Dendritic cell treated with granulocyte-macrophage colony-stimulating factor and Interleukin-4, amounts not matched to agents 40 ng/mL and 50 ng/mL, for 4 days (primary cell): ENCODE measurements at regions not wholly inside any gene's neighbourhood (a gene's known extent, or its start where the extent isn't known, plus 50 kb on each side); places are given as distances from the start of the nearest gene placed in this dataset.
"Not testable (repeated sequence)": the region's sequence is repeated elsewhere in the genome, so short reads cannot be mapped to it uniquely, and the experiment has no call there.

ENCODE experiments used
- H3K27ac Mint-ChIP-seq: one replicate; pipeline ENCODE4 v1.8.0; 2022; ENCODE audit warnings: mild to moderate bottlenecking, mixed read lengths
- H3K27me3 Mint-ChIP-seq: one replicate; pipeline ENCODE4 v1.8.0; 2022; ENCODE audit warnings: mild to moderate bottlenecking, mixed read lengths
- H3K36me3 Mint-ChIP-seq: one replicate; pipeline ENCODE4 v1.8.0; 2022; ENCODE audit warnings: low read depth, mixed read lengths
- H3K4me1 Mint-ChIP-seq: one replicate; pipeline ENCODE4 v1.8.0; 2022; ENCODE audit warnings: low read depth, mixed read lengths
- H3K4me3 Mint-ChIP-seq: one replicate; pipeline ENCODE4 v1.8.0; 2022; ENCODE audit warnings: mild to moderate bottlenecking, moderate library complexity, mixed read lengths
- H3K9me3 Mint-ChIP-seq: one replicate; pipeline ENCODE4 v1.8.0; 2022; ENCODE audit warnings: mixed read lengths
- intact Hi-C: fragments of 100-400 bp; cut with micrococcal nuclease; formaldehyde crosslinking; loops from one replicate; pipeline ENCODE4 v1.15.0; 2022

DNA sequence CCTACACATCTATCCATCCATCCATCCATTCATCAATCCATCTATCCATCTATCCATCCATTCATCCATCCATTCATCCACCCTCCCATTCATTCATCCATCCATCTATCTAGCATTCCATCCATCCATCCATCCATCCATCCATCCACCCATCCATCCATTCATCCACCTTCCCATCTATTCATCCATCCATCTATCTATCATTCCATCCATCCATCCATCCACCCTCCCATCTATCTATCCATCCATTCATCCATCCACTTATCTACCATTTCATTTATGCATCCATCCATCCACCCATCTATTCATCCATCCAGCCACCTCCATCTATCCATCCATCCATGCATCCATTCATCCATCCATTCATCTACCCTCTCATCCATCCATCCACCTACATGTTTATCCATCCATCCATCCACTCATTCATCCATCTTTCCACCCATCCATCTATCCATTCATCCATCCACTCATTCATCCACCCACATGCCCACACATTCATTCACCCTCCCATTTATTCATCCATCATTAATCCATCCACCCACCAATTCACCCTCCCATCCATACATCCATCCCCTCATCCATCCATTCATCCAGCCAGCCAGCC lies 258.5 kb downstream of the CRLF2 start:
- no peak overlapping the region for H3K4me3 Mint-ChIP-seq
- no peaks in the 10 kb centered on the region for H3K36me3 Mint-ChIP-seq
- H3K4me1 Mint-ChIP-seq: no peaks in the 10 kb centered on the region
- intact Hi-C loops: no loop called here
- no peaks in the 10 kb centered on the region for H3K9me3 Mint-ChIP-seq
- no peaks in the 10 kb centered on the region for H3K27me3 Mint-ChIP-seq
- H3K27ac Mint-ChIP-seq: no peak overlapping the region

DNA sequence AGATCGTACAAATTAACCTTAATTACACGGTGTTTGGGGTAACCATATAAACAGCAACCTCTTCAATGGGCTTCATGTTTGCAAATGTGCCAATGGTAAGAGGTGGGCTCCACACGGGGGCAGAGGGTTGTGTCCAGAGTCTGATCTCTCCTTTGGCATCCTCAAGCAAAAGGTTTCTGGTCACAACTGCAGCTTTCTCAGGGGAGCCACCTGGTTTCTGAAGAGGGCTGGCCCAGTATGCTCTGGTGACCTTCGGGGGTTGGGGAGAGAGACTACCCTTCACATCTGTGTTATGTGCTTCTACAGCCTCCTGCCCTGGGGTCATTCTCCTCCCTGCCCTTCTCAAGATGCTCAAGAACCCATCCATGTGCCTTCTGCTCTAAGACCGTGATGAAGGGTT lies 259.6 kb downstream of the CRLF2 start:
- no peaks in the 10 kb centered on the region for H3K9me3 Mint-ChIP-seq
- no peak overlapping the region for H3K27ac Mint-ChIP-seq
- intact Hi-C loops: no loop called here
- no peak overlapping the region for H3K4me3 Mint-ChIP-seq
- no peaks in the 10 kb centered on the region for H3K27me3 Mint-ChIP-seq
- no peaks in the 10 kb centered on the region for H3K4me1 Mint-ChIP-seq
- no peaks in the 10 kb centered on the region for H3K36me3 Mint-ChIP-seq

DNA sequence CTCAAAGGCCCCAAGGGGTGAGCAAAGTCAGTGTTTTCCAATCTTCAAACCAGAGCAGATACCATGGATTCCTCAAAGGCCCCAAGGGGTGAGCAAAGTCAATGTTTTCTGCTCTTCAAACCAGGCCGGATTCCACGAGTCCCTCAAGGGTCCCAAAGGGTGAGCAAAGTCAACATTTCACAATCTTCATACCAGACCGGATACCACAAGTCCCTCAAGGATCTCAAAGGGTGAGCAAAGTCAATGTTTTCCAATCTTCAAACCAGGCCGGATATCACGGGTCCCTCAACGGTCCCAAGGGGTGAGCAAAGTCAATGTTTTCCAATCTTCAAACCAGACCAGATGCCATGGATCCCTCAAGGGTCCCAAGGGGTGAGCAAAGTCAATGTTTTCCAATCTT lies 265.2 kb downstream of the CRLF2 start:
- H3K27me3 Mint-ChIP-seq, H3K4me1 Mint-ChIP-seq, H3K9me3 Mint-ChIP-seq, H3K27ac Mint-ChIP-seq, H3K36me3 Mint-ChIP-seq, H3K4me3 Mint-ChIP-seq, intact Hi-C loops: not testable (repeated sequence)

DNA sequence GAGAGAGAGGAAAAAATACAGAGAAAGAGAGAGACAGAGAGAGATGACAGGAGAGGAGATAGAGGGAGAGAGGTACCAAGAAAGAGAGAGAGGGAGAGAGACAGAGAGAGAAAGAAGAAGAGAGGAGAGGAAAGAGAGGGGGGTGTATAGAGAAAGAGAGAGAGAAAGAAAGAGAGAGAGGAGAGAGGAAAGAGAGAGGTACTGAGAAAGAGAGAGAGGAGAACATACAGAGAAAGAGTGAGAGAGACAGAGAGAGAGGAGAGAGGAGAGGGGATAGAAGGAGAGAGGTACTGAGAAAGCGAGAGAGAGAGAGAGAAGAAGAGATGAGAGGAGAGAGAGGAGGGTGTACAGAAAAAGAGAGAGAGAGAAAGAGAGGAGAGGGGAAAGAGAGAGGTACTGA lies 269.4 kb downstream of the CRLF2 start:
- H3K36me3 Mint-ChIP-seq: no peaks in the 10 kb centered on the region
- no peaks in the 10 kb centered on the region for H3K9me3 Mint-ChIP-seq
- no peak overlapping the region for H3K4me3 Mint-ChIP-seq
- H3K4me1 Mint-ChIP-seq: no peaks in the 10 kb centered on the region
- intact Hi-C loops: no loop called here
- no peak overlapping the region for H3K27ac Mint-ChIP-seq
- H3K27me3 Mint-ChIP-seq: peaks cover 21% of the 10 kb centered on the region

DNA sequence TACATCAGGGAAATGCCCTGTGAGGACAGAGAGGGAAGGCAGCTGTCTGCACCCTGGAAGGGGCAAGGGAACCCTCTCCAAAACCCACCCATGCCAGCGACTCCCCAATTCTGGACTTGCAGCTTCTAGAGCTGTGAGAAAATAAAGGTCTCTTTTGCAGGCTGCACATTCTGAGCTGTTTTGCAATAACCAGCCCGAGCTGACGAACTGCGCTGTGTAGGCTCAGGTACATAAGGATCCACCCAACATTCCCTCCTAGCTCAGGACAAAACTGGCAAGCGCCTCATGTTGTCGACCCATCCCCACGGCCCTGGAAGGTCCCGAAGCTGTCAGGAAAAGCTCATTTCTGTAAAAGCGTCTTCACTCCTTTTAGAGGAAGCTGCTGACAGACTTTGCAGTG lies 271.8 kb downstream of the CRLF2 start:
- Mint-ChIP-seq H3K27ac (no peak overlapping the region), H3K4me3 (no peak overlapping the region), H3K4me1 (no peaks in the 10 kb centered on the region), H3K9me3 (no peaks in the 10 kb centered on the region), H3K27me3 (peaks cover 21% of the 10 kb centered on the region), H3K36me3 (no peaks in the 10 kb centered on the region)
- intact Hi-C loops: no loop called here

DNA sequence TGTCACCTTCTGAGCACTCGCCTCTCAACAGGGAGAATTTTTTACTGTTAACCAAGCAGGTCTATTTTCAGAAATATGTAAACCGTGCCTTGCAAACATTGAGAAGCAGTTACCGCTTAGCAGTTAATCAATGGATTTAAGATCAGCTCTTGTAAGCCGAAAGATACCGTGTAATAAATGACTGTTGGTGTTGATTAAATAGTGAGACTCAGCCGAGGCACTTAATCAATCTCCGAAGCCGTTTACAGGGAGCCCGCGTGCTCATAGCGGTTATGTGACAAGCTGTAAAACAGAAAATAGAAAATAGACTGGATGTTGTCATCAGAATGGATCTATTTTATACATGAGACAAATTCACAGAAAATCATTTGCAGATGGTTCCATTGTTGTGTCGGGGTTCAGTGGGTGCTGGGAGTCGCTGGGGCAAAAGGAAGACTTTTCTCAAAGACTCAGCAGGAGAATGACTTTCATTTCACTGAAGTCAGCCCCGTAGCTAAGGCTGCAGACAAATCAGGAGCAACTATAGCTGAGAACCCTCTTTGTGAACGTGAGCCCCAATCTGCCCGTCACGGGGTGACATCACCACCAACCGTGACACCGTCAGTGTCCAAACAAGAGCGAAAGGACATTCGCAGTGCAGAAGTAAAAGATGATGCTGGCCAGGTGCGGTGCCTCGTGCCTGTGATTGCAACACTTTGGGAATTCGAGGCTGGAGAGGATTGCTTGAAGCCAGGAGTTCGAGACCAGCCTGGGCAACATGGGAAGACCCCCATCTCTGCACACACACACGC lies 275.3 kb downstream of the CRLF2 start:
- intact Hi-C loops: no loop called here
- H3K4me1 Mint-ChIP-seq: no peaks in the 10 kb centered on the region
- peaks cover 19% of the 10 kb centered on the region for H3K27me3 Mint-ChIP-seq
- no peaks in the 10 kb centered on the region for H3K36me3 Mint-ChIP-seq
- no peaks in the 10 kb centered on the region for H3K9me3 Mint-ChIP-seq
- no peak overlapping the region for H3K4me3 Mint-ChIP-seq
- no peak overlapping the region for H3K27ac Mint-ChIP-seq

DNA sequence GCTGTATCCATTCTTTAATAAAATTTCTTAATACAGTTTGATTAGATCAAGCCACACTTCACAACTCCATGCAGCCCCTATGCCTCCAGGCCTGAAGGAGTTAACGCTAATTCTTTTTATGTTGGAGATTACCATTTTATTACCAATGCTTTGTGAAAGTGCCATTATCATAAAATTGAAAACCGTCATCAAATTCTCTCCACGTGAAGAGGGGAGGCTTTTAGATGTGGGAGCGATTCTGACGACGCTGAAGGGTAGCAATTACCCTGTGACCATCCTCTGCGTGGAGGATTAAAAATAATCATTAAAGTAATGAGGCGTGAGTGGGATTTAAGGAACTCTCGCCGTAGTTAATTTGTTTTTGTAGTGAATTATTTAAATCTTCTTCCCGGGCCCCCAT lies 278.8 kb downstream of the CRLF2 start:
- Mint-ChIP-seq H3K27me3 (no peaks in the 10 kb centered on the region), H3K4me1 (no peaks in the 10 kb centered on the region), H3K36me3 (no peaks in the 10 kb centered on the region), H3K4me3 (no peak overlapping the region), H3K27ac (no peak overlapping the region), H3K9me3 (no peaks in the 10 kb centered on the region)
- intact Hi-C loops: no loop called here

DNA sequence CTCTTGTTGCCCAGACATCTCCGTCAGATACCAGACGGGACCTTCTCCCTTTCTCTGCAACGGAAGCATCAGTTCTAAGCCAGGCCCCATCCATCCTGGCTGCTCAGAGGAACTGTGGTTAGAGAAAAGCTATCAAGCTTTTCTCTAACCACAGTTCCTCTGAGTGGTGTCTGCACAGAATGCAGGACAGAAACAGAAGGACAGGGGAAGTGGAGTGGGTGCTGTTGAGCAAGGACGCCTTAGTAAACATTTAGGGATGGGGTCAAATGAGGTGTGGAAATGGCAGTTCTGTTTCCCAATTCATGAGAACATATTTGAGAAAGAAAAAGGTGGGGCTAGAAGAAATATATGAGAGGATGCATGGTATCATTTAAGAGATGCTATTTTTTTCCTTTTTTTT lies 283.8 kb downstream of the CRLF2 start:
- Mint-ChIP-seq H3K9me3 (no peaks in the 10 kb centered on the region), H3K27ac (no peak overlapping the region), H3K36me3 (no peaks in the 10 kb centered on the region), H3K4me3 (no peak overlapping the region), H3K27me3 (no peaks in the 10 kb centered on the region), H3K4me1 (no peaks in the 10 kb centered on the region)
- intact Hi-C loops: no loop called here

DNA sequence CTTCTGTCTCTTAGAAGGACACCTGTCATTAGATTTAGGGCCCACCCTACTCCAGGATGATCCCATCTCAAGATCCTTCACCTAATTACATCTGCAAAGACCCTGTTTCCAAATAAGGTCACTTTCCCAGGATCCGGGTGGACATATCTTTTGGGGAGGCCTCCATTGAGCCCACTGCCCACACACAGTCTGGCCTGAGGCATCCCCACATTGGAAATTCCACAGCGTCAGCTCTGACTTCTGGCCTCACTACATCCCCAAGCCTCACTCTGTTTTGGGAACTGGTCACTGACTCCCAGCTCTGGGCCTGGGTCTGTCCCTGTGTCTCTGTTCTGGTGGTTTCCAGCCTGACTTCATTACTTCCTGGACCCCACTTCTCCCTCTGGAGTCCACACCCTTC lies 285.5 kb downstream of the CRLF2 start:
- Mint-ChIP-seq H3K27ac (no peak overlapping the region), H3K27me3 (no peaks in the 10 kb centered on the region), H3K4me3 (no peak overlapping the region), H3K36me3 (no peaks in the 10 kb centered on the region), H3K4me1 (no peaks in the 10 kb centered on the region), H3K9me3 (no peaks in the 10 kb centered on the region)
- intact Hi-C loops: no loop called here

DNA sequence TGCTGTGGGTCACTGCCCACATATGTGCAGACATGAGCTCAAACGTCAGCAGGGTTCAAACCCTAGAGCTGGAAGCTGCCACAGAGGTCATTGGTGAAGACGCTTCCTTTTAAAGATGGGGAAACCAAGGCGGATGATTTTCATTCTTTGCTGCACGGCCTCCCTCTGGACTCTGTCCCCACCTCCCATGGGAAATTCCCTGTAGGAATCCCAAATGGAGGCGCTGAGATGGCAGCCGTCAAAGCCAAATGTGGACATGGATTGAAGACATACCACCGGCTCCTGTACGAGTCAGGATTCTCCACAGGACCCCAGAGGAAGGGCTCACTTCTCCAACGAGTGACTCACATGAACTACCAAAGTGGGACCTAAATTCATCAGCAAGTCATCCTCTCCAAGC lies 286.4 kb downstream of the CRLF2 start:
- intact Hi-C loops: no loop called here
- Mint-ChIP-seq H3K4me3 (no peak overlapping the region), H3K9me3 (no peaks in the 10 kb centered on the region), H3K36me3 (no peaks in the 10 kb centered on the region), H3K4me1 (no peaks in the 10 kb centered on the region), H3K27ac (no peak overlapping the region), H3K27me3 (no peaks in the 10 kb centered on the region)

DNA sequence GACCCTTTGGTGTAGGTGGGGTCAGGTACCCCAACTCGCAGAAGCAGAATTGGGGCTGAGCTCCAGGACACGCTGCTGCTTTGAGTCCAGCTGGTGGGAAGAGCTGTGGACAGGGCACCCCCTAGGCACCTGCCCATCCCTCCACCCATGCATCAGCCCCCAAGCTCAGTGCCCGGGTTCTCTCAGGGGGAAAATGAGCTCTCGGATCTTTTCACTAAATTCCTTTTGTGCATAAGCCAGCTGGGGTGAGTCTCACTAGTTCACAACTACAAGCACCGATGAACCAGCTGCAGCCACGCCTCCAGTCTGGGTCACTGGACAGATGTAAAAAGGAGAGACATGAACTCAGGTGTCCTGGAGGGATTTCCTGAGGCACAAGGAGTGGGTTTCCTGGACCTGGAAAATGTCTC lies 286.8 kb downstream of the CRLF2 start:
- no peak overlapping the region for H3K27ac Mint-ChIP-seq
- intact Hi-C loops: no loop called here
- no peaks in the 10 kb centered on the region for H3K36me3 Mint-ChIP-seq
- H3K9me3 Mint-ChIP-seq: no peaks in the 10 kb centered on the region
- no peak overlapping the region for H3K4me3 Mint-ChIP-seq
- no peaks in the 10 kb centered on the region for H3K27me3 Mint-ChIP-seq
- H3K4me1 Mint-ChIP-seq: no peaks in the 10 kb centered on the region

DNA sequence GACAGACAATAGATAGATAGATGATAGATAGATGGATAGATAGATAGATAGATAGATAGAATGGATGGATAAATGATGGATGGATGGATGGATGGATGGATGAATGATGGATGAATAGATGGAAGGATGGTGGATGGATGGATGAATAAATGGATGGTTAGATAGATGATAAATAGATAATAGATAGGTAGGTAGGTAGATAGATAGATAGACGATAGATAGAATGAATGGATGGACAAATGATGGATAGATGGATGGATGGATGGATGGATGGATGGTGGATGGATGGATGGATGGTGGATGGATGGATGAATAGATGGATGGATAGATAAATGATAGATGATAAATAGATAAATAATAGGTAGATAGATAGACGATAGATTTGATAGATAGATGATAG lies 287.4 kb downstream of the CRLF2 start:
- Mint-ChIP-seq H3K9me3 (no peaks in the 10 kb centered on the region), H3K4me3 (no peak overlapping the region), H3K27ac (no peak overlapping the region), H3K4me1 (no peaks in the 10 kb centered on the region), H3K36me3 (no peaks in the 10 kb centered on the region), H3K27me3 (peaks cover 4% of the 10 kb centered on the region)
- intact Hi-C loops: no loop called here

DNA sequence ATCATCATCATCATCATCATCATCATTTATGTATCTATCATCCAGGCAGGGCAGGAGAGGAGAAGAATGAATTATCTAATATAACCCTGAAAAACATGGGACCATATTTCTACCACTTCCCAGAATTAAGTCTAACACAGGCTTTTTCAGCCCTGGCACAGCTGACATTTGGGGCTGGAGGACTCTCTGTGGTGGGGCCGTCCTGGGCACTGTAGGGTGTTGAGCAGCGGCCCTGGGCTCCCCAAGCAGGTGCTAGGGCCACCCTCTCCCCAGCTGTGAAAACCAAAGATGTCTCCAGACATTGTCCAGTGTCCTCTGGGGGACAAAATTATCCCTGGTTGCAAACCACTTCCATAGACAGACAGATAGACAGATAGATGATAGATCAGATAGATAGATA lies 288.4 kb downstream of the CRLF2 start:
- H3K4me3 Mint-ChIP-seq: no peak overlapping the region
- no peaks in the 10 kb centered on the region for H3K4me1 Mint-ChIP-seq
- H3K9me3 Mint-ChIP-seq: no peaks in the 10 kb centered on the region
- H3K27ac Mint-ChIP-seq: no peak overlapping the region
- no peaks in the 10 kb centered on the region for H3K36me3 Mint-ChIP-seq
- peaks cover 8% of the 10 kb centered on the region for H3K27me3 Mint-ChIP-seq
- intact Hi-C loops: no loop called here

DNA sequence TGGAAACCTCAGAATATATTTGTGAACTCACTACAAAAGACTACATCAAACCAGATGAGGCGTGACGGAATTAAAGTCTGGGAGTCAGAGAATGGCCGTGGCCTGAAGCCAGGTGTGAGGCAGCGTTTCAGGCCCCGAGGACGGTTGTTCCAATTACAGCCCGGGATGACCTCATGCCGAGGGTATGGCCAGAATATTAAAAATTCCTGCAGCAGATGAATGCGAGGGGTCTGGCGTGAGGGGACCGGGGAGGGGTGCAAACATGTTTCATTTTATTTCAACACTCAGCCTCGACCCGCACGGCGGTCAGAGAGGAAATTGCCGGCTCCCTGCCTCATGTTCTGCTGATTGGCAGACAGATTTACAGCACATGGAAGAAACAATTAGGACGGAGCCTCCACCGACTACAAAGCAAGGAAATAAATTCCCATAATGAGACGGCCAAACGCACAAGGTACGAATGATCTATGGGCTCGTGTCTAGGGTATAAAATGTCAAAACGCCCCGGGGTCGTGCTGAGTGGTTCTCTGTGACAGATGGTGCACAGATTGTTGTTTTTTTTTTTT lies 289.7 kb downstream of the SHOX start:
- Mint-ChIP-seq H3K36me3 (no peaks in the 10 kb centered on the region), H3K27me3 (peaks cover 8% of the 10 kb centered on the region), H3K4me3 (no peak overlapping the region), H3K27ac (no peak overlapping the region), H3K4me1 (no peaks in the 10 kb centered on the region), H3K9me3 (no peaks in the 10 kb centered on the region)
- intact Hi-C loops: no loop called here

DNA sequence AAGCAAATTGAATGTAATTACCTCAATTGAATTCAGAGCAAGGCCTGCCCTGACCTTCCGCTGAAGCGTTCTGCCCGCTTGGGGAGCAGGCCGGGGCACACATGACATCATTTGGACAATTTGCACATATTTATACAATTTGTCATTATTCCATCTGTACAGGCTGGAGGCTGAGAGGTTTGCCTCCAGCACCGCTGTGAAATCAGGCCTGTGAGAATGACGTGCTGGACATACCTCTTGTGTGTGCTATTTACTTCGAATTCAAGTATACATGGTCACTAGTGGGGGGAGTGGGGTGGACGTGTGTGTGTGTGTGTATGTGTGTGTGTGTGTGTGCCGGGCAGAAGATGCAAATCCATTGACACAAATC lies 285.6 kb downstream of the SHOX start:
- H3K4me3 Mint-ChIP-seq: no peak overlapping the region
- H3K27ac Mint-ChIP-seq: no peak overlapping the region
- intact Hi-C loops: no loop called here
- peaks cover 8% of the 10 kb centered on the region for H3K27me3 Mint-ChIP-seq
- no peaks in the 10 kb centered on the region for H3K9me3 Mint-ChIP-seq
- H3K36me3 Mint-ChIP-seq: no peaks in the 10 kb centered on the region
- H3K4me1 Mint-ChIP-seq: no peaks in the 10 kb centered on the region
